Kidney capillary endothelial cell (primary cell): ENCODE measurements at regions not wholly inside any gene's neighbourhood (a gene's known extent, or its start where the extent isn't known, plus 50 kb on each side); places are given as distances from the start of the nearest gene placed in this dataset.
"Not testable (repeated sequence)": the region's sequence is repeated elsewhere in the genome, so short reads cannot be mapped to it uniquely, and the experiment has no call there.

Experiments used
- DNase-seq: peaks from one replicate; pipeline ENCODE4 v3.0.0-alpha.2; 2018; ENCODE audit warnings: low spot score

DNA sequence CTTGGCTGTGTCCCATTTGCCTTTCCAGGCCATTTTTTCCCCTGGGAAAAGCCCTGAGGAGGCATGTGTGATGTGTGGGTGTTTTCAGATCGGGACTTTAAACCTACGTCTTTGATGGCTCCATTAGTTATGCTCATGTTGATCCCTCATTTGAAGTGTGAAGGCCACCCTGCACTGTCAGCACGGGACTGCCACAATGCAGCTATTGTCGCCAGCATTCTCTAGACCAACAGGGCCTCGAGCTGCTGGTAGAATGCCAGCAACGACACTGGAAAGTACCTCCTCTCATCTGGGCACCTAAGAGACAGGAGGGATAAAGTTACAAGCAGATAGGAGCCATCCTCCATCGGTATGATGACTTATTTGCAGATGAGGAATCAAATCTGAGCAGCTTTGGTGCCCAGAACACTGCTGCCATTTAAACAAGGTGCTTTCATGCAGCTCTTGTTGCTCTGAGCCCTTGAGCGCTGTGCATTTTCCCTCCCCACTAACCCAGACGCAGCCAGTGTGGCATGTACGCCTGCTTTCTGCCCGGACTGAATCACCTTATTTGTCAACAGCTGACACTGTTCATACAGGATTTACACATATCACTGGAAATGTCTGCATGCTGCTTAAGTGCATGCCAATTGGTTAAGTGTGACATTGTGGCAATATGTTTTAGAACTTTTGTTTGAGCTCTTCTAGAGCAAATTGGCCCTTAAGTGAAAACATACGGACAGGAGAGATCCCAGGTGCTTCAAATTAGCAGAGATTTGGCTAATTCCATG, 175.0 kb upstream of the PITRM1 start:
- no peak for DNase-seq

- no peak for DNase-seq
These were observed 174.3 kb upstream of the PITRM1 start for GRCh38 chr10:3346851-3347250.

DNA sequence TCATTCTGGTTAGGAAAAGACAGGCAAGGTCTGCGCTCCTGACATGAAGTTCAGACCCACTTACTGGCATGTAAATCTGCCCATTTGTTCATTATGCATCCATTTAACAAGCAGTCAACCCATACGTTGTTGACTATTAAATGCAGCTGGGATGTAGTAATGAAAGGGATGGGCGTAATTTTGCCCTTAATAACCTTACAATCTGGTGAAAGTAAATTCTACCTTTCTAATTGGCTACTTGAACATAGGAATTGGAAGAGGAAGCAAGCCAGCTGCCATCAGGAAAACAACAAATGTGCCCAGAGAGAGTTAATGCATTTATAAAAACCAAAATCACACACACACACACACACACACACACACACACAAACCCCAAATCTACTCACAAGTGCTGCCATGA, 170.2 kb upstream of the PITRM1 start:
- DNase-seq, result no peak

DNA sequence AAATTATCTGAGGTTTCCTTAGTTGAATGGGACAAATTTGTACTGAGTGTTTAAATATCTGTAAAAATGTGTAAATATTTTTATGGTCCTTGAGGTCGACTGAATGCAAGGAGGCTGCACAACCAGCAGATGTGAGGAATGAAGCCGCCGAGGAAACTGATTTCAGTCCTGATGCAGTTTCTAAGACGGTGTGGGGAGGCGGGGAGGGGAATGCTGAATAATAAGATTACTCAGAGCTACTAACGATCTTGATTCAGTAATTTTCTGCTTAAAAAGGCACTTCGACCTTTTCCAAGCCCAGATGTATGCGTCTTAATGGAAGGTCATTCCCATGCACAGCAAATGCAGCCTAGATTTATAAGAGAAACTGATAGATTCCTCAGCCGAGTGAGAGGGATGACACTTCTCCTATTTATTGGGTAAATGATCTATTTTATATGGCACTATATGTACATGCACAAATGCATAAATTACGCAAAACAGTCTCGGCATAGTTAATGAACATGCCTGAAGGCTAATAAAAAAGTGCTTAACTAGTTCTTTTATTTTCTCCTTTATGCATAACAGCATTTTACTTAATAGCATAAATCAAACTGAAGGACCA, 167.6 kb upstream of the PITRM1 start:
- no peak for DNase-seq

GRCh38 chr10:3339531-3339950, 167.0 kb upstream of the PITRM1 start:
- DNase-seq, result peak; percentile 90

DNA sequence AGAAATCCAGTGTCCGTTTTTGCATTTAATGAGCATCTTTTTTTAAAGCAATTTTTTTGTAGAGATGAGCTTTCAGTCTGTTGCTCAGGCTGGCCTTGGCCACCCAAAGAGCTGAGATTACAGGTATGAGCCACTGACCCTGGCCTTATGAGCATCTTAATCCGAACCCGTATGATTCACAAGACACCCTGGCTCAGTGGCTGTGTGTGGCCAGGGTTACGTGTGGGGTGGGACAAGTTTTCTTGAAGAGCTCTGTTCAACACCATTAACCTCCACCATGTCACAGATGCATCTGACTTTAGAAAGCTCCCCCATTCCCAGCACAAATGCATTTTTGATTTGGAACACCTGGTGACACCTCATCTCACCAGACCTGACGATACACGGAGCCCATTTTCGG, 166.5 kb upstream of the PITRM1 start:
- DNase-seq, result no peak

GRCh38 chr10:3337741-3338140, 165.2 kb upstream of the PITRM1 start:
- no peak for DNase-seq

- DNase-seq, result no peak
These were observed 164.2 kb upstream of the PITRM1 start for GRCh38 chr10:3336673-3337293.

- no peak for DNase-seq
These were observed 160.8 kb upstream of the PITRM1 start for GRCh38 chr10:3333426-3333825.

DNA sequence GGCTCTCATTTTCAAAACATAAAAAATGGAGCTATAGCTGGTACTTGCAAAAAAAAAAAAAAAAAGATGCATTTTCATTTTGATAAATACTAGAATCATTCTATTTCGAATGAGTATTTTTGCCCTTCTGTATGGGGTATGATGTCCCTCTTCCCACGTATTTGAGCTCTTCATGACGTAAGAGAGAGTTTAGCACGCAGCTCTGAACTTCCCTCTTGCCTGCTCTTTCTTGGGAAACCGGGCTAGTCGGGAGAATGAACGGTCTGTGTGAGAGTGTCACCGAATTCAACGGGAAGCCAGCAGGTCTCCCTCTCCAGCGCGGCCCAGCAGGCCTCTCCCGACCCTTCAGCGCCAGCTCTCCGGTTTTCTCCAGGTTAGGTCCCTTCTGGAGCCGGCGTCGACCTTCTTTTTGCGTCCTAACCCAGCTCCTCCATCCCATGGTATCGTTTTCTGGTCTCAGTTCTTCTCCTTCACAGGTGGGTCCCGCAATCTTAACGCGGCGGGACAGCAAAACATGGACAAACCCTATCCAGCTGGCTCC, 159.2 kb upstream of the PITRM1 start:
- DNase-seq, result no peak

DNA sequence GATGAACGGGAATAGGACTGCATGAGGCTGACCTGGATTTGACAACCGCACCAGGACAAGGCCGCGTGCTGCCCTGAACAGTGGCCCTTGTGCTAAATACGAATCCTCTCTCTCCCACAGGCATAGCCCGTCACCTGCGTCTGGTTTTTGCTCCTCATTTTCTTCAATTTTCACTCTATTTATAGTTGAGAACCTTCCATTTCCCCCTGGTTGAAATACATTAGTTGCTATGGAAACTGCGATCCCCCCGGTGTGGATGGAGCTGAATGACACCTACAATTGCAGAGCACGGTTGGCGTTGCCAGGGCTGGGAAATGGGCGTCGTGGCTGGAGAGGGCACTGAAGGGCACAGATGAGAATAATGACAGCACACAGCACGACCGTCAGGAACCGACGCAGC, 158.6 kb upstream of the PITRM1 start:
- no peak for DNase-seq

DNA sequence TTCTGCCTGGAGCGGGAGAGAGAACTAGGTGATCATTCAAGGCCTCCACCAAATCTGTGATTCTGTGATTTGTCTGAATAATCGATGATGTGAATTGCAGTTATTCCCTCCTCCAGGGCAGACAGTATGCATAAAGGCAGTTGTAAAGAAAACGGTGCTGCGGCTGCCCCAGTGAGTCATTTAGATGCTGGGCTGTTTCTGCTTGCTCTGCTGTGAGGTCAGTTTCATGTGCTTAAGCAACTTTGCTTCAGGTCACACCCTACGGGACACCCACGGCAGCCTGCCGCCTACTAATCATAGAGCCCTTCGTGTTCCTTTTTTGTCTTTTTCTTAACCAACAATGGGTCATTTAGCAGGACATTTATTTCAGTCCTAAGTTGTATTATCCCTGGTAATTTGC, 158.1 kb upstream of the PITRM1 start:
- DNase-seq, result peak; percentile 57

GRCh38 chr10:3325954-3326750, 153.6 kb upstream of the PITRM1 start:
- no peak for DNase-seq

- no peak for DNase-seq
These were observed 152.0 kb upstream of the PITRM1 start for GRCh38 chr10:3324612-3325038.

DNA sequence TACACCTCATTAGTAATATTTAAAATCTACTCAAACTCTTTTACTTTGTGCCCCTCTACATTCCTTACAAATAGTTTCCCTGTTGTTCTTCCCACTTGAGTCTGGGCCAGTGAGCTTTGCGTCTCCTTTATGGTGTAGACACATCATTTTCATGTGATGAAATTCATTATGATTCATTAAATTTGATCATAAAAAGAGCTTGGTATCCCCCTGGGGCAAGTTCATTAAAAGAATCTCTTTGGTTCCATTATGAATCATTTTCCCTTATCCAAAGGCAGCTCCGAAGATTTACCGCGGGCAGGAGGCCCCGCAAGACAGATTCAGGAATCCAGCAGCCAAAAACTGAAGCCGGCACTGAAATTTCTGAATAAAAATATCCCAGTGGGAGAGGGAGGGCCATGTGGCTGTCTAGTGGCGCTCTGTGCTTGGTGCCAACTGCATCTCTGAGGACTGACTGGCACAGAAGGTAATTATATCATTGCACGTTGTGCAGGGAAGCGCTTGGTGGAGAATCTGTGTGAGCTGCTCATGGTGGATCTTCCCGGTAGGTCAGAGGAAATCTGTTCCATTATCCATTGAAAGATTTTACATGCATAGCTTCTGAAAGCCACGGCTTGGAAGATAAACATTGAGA, 151.4 kb upstream of the PITRM1 start:
- no peak for DNase-seq

- DNase-seq, result no peak
These were observed 148.5 kb upstream of the PITRM1 start for GRCh38 chr10:3321123-3321522.

DNA sequence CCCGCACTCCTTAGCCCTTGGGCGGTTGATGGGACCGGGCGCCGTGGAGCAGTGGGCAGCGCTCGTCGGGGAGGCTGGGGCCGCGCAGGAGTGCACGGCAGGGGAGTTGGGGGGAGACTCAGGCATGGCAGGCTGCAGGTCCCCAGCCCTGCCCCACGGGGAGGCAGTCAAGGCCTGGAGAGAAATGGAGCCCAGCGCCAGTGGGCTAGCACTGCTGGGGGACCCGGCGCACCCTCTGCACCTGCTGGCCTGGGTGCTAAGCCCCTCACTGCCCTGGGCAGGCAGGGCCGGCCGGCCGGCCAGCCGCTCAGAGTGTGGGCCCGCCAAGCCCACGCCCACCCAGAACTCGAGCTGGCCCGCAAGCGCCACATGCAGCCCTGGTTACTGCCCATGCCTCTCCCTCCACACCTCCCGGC, 147.2 kb upstream of the PITRM1 start:
- DNase-seq, result no peak

DNA sequence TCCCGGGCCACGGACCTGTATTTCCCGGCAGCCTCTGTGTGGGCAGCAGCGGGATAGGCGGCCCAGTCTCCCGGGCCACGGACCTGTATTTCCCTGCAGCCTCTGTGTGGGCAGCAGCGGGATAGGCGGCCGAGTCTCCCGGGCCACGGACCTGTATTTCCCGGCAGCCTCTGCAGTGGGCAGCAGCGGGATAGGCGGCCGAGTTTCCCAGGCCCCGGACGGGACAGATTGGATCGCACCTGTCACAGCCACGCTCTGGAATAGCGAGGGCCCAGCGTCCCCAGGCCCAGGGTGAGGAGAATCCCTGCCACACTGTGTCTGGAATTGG, 145.9 kb upstream of the PITRM1 start:
- not testable (repeated sequence) for DNase-seq

DNA sequence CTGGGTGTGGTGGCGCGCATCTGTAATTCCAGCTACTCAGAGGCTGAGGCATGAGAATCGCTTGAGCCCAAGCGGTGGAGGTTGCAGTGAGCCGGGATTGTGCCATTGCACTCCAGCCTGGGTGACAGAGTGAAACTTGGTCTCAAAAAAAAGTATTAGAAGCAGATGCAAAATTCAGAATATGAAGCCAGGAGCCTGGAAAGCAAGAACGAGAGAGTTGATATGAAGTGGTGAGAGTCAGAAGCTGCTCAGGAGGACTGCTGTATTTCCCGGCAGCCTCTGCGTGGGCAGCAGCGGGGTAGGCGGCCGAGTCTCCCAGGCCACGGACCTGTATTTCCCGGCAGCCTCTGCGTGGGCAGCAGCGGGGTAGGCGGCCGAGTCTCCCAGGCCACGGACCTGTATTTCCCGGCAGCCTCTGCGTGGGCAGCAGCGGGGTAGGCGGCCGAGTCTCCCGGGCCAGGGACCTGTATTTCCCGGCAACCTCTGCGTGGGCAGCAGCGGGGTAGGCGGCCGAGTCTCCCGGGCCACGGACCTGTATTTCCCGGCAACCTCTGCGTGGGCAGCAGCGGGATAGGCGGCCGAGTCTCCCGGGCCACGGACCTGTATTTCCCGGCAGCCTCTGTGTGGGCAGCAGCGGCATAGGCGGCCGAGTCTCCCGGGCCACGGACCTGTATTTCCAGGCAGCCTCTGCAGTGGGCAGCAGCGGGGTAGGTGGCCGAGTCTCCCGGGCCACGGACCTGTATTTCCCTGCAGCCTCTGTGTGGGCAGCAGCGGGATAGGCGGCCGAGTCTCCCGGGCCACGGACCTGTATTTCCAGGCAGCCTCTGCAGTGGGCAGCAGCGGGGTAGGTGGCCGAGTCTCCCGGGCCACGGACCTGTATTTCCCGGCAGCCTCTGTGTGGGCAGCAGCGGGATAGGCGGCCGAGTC, 145.2 kb upstream of the PITRM1 start:
- not testable (repeated sequence) for DNase-seq

DNA sequence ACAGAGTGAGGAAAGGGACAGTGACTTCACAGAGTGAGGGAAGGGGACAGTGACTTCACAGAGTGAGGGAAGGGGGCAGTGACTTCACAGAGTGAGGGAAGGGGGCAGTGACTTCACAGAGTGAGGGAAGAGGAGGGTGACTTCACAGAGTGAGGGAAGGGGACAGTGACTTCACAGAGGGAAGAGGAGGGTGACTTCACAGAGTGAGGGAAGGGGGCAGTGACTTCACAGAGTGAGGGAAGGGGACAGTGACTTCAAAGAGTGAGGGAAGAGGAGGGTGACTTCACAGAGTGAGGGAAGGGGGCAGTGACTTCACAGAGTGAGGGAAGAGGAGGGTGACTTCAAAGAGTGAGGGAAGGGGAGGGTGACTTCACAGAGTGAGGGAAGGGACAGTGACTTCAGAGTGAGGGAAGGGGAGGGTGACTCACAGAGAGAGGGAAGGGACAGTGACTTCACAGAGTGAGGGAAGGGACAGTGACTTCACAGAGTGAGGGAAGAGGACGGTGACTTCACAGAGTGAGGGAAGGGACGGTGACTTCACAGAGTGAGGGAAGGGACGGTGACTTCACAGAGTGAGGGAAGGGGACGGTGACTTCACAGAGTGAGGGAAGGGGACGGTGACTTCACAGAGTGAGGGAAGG, 142.0 kb upstream of the PITRM1 start:
- DNase-seq, result not testable (repeated sequence)
